SK-N-SH treated with all-trans-retinoic acid at 6 μM for 48 hours (cell line): ENCODE measurements at regions not wholly inside any gene's neighbourhood (a gene's known extent, or its start where the extent isn't known, plus 50 kb on each side); places are given as distances from the start of the nearest gene placed in this dataset.

Source experiments
- BACH2 ChIP-seq: fragments of 250-450 bp; sonication (Bioruptor Pico); IDR thresholded peaks from 2 replicates; pipeline ENCODE4 v1.9.0; 2021; ENCODE audit warnings: mild to moderate bottlenecking, borderline replicate concordance
- CSDC2 ChIP-seq: fragments of 250-450 bp; sonication (Bioruptor Pico); IDR thresholded peaks from 2 replicates; pipeline ENCODE4 v1.5.0; 2020; ENCODE audit warnings: mild to moderate bottlenecking, moderate library complexity
- ESRRG ChIP-seq: fragments of 250-450 bp; sonication (Bioruptor Pico); IDR thresholded peaks from 2 replicates; pipeline ENCODE4 v1.6.1; 2021; ENCODE audit warnings: mild to moderate bottlenecking
- OSR1 ChIP-seq: fragments of 250-450 bp; sonication (Bioruptor Pico); IDR thresholded peaks from 2 replicates; pipeline ENCODE4 v1.8.0; 2022; ENCODE audit warnings: moderate library complexity, mild to moderate bottlenecking, inconsistent platforms
- PATZ1 ChIP-seq: fragments of 250-450 bp; sonication (Bioruptor Pico); IDR thresholded peaks from 2 replicates; pipeline ENCODE4 v1.8.0; 2020; ENCODE audit warnings: mild to moderate bottlenecking, moderate library complexity, borderline replicate concordance
- RARB ChIP-seq: fragments of 250-450 bp; sonication (Bioruptor Pico); IDR thresholded peaks from 2 replicates; pipeline ENCODE4 v1.8.0; 2021; ENCODE audit warnings: mild to moderate bottlenecking, moderate library complexity
- SNAI2 ChIP-seq: fragments of 250-450 bp; sonication (Bioruptor Pico); IDR thresholded peaks from 2 replicates; pipeline ENCODE4 v1.5.0; 2020; ENCODE audit warnings: mild to moderate bottlenecking, moderate library complexity
- ZC3H10 ChIP-seq: fragments of 250-450 bp; sonication (Bioruptor Pico); IDR thresholded peaks from 2 replicates; pipeline ENCODE4 v1.5.1; 2021; ENCODE audit warnings: mild to moderate bottlenecking, moderate library complexity
- ZFP3 ChIP-seq: fragments of 250-450 bp; sonication (Bioruptor Pico); IDR thresholded peaks from 2 replicates; pipeline ENCODE4 v1.5.0; 2020; ENCODE audit warnings: mild to moderate bottlenecking, moderate library complexity
- ZFP30 ChIP-seq: fragments of 450-650 bp; formaldehyde crosslinking; IDR thresholded peaks from 2 replicates; pipeline ENCODE4 v1.5.0; 2022; ENCODE audit warnings: mild to moderate bottlenecking, moderate library complexity
- ZNF70 ChIP-seq: fragments of 450-650 bp; formaldehyde crosslinking; IDR thresholded peaks from 2 replicates; pipeline ENCODE4 v1.5.0; 2020; ENCODE audit warnings: mild to moderate bottlenecking, moderate library complexity
- TF ChIP-seq, protein P1 (sequence below): fragments of 250-450 bp; sonication (Bioruptor Pico); IDR thresholded peaks from 2 replicates; pipeline ENCODE4 v1.5.1; 2020; ENCODE audit warnings: low read depth, mild to moderate bottlenecking, moderate library complexity
- TF ChIP-seq, protein P2 (sequence below): fragments of 250-450 bp; sonication (Bioruptor Pico); IDR thresholded peaks from 2 replicates; pipeline ENCODE4 v1.5.0; 2020; ENCODE audit warnings: mild to moderate bottlenecking, moderate library complexity

GRCh38 chr11:38766796-38767195 lies 2168.8 kb upstream of the RAG2 start:
- no peak for TF ChIP-seq ZFP3 (CRISPR knock-in tag)
- no peak for TF ChIP-seq PATZ1 (CRISPR knock-in tag)
- TF ChIP-seq BACH2 (CRISPR knock-in tag): no peak
- TF ChIP-seq SNAI2 (CRISPR knock-in tag): no peak
- TF ChIP-seq, protein P1, sequence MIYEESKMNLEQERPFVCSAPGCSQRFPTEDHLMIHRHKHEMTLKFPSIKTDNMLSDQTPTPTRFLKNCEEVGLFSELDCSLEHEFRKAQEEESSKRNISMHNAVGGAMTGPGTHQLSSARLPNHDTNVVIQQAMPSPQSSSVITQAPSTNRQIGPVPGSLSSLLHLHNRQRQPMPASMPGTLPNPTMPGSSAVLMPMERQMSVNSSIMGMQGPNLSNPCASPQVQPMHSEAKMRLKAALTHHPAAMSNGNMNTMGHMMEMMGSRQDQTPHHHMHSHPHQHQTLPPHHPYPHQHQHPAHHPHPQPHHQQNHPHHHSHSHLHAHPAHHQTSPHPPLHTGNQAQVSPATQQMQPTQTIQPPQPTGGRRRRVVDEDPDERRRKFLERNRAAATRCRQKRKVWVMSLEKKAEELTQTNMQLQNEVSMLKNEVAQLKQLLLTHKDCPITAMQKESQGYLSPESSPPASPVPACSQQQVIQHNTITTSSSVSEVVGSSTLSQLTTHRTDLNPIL (CRISPR knock-in tag): no peak
- TF ChIP-seq, protein P2, sequence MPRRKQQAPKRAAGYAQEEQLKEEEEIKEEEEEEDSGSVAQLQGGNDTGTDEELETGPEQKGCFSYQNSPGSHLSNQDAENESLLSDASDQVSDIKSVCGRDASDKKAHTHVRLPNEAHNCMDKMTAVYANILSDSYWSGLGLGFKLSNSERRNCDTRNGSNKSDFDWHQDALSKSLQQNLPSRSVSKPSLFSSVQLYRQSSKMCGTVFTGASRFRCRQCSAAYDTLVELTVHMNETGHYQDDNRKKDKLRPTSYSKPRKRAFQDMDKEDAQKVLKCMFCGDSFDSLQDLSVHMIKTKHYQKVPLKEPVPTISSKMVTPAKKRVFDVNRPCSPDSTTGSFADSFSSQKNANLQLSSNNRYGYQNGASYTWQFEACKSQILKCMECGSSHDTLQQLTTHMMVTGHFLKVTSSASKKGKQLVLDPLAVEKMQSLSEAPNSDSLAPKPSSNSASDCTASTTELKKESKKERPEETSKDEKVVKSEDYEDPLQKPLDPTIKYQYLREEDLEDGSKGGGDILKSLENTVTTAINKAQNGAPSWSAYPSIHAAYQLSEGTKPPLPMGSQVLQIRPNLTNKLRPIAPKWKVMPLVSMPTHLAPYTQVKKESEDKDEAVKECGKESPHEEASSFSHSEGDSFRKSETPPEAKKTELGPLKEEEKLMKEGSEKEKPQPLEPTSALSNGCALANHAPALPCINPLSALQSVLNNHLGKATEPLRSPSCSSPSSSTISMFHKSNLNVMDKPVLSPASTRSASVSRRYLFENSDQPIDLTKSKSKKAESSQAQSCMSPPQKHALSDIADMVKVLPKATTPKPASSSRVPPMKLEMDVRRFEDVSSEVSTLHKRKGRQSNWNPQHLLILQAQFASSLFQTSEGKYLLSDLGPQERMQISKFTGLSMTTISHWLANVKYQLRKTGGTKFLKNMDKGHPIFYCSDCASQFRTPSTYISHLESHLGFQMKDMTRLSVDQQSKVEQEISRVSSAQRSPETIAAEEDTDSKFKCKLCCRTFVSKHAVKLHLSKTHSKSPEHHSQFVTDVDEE (CRISPR knock-in tag): no peak
- no peak for TF ChIP-seq CSDC2
- TF ChIP-seq ZFP30 (CRISPR knock-in tag): no peak
- TF ChIP-seq RARB (CRISPR knock-in tag): no peak
- no peak for TF ChIP-seq ZNF70 (CRISPR knock-in tag)
- no peak for TF ChIP-seq OSR1 (CRISPR knock-in tag)
- TF ChIP-seq ZC3H10 (CRISPR knock-in tag): no peak
- no peak for TF ChIP-seq ESRRG (CRISPR knock-in tag)
